MM.1S (cell line): ENCODE measurements at regions not wholly inside any gene's neighbourhood (a gene's known extent, or its start where the extent isn't known, plus 50 kb on each side); places are given as distances from the start of the nearest gene placed in this dataset.
A peak's percentile ranks its signal among the peaks of the same experiment; 100 is the strongest.

Experiments used
- DNase-seq: peaks from one replicate; pipeline ENCODE4 v3.0.0-alpha.2; 2015
- H2AFZ ChIP-seq: fragments of 300-600 bp; sonication (generic); 2 replicates; pipeline ENCODE4 v1.6.0; 2016; ENCODE audit warnings: antibody characterized with exemption, low read length
- H3F3A ChIP-seq: fragments of 300-600 bp; sonication (generic); 2 replicates; pipeline ENCODE4 v1.6.1; 2016; ENCODE audit warnings: mild to moderate bottlenecking, antibody characterized with exemption, low read length, moderate library complexity, mixed read lengths; ENCODE audit not compliant: insufficient read depth
- H3K27ac ChIP-seq: fragments of 300-600 bp; sonication (generic); 2 replicates; pipeline ENCODE4 v1.5.1; 2016; ENCODE audit warnings: mild to moderate bottlenecking, low read length
- H3K27me3 ChIP-seq: fragments of 300-600 bp; sonication (generic); replicated peaks from 2 replicates; pipeline ENCODE4 v1.6.0; 2016; ENCODE audit warnings: low read length; ENCODE audit not compliant: insufficient read depth
- H3K36me3 ChIP-seq: fragments of 300-600 bp; sonication (generic); replicated peaks from 2 replicates; pipeline ENCODE4 v1.6.1; 2016; ENCODE audit warnings: mild to moderate bottlenecking, low read length, mixed read lengths; ENCODE audit not compliant: insufficient read depth
- H3K4me1 ChIP-seq: fragments of 300-600 bp; sonication (generic); 2 replicates; pipeline ENCODE4 v1.6.1; 2016; ENCODE audit warnings: low read length, mixed read lengths
- H3K4me2 ChIP-seq: fragments of 300-600 bp; sonication (generic); 2 replicates; pipeline ENCODE4 v1.6.0; 2016; ENCODE audit warnings: low read depth, low read length
- H3K4me3 ChIP-seq: fragments of 300-600 bp; sonication (generic); 2 replicates; pipeline ENCODE4 v1.5.1; 2016; ENCODE audit warnings: low read length, mixed read lengths
- H3K79me2 ChIP-seq: fragments of 300-600 bp; sonication (generic); 2 replicates; pipeline ENCODE4 v1.6.1; 2016; ENCODE audit warnings: mixed run types, low read length, mixed read lengths
- H3K9ac ChIP-seq: fragments of 300-600 bp; sonication (generic); 2 replicates; pipeline ENCODE4 v1.6.1; 2016; ENCODE audit warnings: low read length, mixed read lengths
- H3K9me2 ChIP-seq: fragments of 300-600 bp; sonication (generic); replicated peaks from 2 replicates; pipeline ENCODE4 v1.6.1; 2016; ENCODE audit warnings: mild to moderate bottlenecking, low read length, mixed read lengths; ENCODE audit not compliant: insufficient read depth
- H3K9me3 ChIP-seq: fragments of 300-600 bp; sonication (generic); replicated peaks from 2 replicates; pipeline ENCODE4 v1.6.1; 2016; ENCODE audit warnings: mild to moderate bottlenecking, low read length, mixed read lengths; ENCODE audit not compliant: insufficient read depth
- H4K20me1 ChIP-seq: fragments of 300-600 bp; sonication (generic); 2 replicates; pipeline ENCODE4 v1.6.1; 2016; ENCODE audit warnings: mild to moderate bottlenecking, low read length, moderate library complexity, mixed read lengths; ENCODE audit not compliant: insufficient read depth
- EZH2 ChIP-seq: fragments of 300-600 bp; sonication (generic); optimal IDR thresholded peaks from 2 replicates; pipeline ENCODE3; 2017; ENCODE audit warnings: low read depth, mild to moderate bottlenecking, antibody characterized with exemption, low read length, mixed read lengths
- EZH2phosphoT487 ChIP-seq: fragments of 300-600 bp; sonication (generic); IDR thresholded peaks from 2 replicates; pipeline ENCODE4 v1.6.1; 2018; ENCODE audit warnings: antibody characterized with exemption, low read length
- TF ChIP-seq, protein P1 (sequence below): fragments of 300-600 bp; sonication (generic); IDR thresholded peaks from 2 replicates; pipeline ENCODE4 v1.5.1; 2016; ENCODE audit warnings: antibody characterized with exemption, low read length, mixed read lengths

DNA sequence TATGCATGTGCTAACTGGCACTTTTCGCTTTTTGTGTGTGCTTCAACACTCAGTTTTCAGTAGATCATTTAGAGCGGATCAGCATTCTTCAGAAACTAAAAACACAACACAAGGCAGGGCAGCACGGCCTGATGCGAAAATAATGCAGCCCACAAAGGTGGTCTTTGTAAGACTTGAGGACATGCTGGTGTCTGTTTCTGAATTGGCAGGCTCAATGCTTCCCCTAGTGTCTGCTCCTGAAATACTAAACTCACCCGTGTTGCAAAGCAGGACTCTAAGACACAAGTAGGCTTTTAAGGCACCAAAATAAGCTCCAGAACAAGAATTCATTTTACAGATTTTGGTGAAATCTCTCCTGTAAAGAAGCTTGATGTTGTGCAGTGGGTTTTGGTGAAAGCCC lies 676.5 kb downstream of the TENT5A start:
- no peaks in the 10 kb centered on the region for H3K4me1 ChIP-seq
- no peaks in the 10 kb centered on the region for H3K9me3 ChIP-seq
- H3K9ac ChIP-seq = no peak overlapping the region
- no peak for TF ChIP-seq EZH2
- TF ChIP-seq, protein P1, sequence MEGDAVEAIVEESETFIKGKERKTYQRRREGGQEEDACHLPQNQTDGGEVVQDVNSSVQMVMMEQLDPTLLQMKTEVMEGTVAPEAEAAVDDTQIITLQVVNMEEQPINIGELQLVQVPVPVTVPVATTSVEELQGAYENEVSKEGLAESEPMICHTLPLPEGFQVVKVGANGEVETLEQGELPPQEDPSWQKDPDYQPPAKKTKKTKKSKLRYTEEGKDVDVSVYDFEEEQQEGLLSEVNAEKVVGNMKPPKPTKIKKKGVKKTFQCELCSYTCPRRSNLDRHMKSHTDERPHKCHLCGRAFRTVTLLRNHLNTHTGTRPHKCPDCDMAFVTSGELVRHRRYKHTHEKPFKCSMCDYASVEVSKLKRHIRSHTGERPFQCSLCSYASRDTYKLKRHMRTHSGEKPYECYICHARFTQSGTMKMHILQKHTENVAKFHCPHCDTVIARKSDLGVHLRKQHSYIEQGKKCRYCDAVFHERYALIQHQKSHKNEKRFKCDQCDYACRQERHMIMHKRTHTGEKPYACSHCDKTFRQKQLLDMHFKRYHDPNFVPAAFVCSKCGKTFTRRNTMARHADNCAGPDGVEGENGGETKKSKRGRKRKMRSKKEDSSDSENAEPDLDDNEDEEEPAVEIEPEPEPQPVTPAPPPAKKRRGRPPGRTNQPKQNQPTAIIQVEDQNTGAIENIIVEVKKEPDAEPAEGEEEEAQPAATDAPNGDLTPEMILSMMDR = peak; percentile 29; the same call in 1 of the 2 replicates
- no peak overlapping the region for H2AFZ ChIP-seq
- no peak for DNase-seq
- H3K4me2 ChIP-seq = no peak overlapping the region
- H3F3A ChIP-seq = no peaks in the 10 kb centered on the region
- no peak overlapping the region for H3K27ac ChIP-seq
- no peaks in the 10 kb centered on the region for H3K9me2 ChIP-seq
- no peaks in the 10 kb centered on the region for H3K27me3 ChIP-seq
- H3K4me3 ChIP-seq = no peak overlapping the region
- no peaks in the 10 kb centered on the region for H3K79me2 ChIP-seq
- no peaks in the 10 kb centered on the region for H4K20me1 ChIP-seq
- no peaks in the 10 kb centered on the region for H3K36me3 ChIP-seq

DNA sequence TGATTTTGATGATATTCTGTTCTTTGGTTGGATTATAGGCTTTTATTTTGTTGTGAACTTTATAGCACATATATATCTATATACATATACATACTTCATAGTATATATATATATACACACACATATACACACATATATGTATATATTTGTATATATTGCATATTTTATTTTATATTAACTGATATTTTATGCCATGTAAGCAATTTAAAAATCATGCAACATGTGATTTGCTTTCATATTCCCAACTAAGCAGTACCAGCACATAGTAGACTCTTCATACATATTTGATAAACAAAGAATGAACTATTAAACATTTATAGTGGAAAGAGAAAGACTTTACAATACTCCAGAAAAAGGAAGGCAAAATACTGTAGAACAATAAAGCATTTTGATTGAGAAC lies 679.2 kb downstream of the TENT5A start:
- Histone ChIP-seq H3K9me3 (no peaks in the 10 kb centered on the region), H3K79me2 (no peaks in the 10 kb centered on the region), H4K20me1 (no peaks in the 10 kb centered on the region), H3K27me3 (no peaks in the 10 kb centered on the region), H3K27ac (no peak overlapping the region), H3K9ac (no peak overlapping the region), H3K4me1 (no peaks in the 10 kb centered on the region), H3K4me3 (no peak overlapping the region), H3K4me2 (no peak overlapping the region), H3F3A (no peaks in the 10 kb centered on the region), H2AFZ (no peak overlapping the region), H3K36me3 (no peaks in the 10 kb centered on the region), H3K9me2 (no peaks in the 10 kb centered on the region)
- TF ChIP-seq EZH2phosphoT487 (no peak), EZH2 (no peak)
- TF ChIP-seq, protein P1 = no peak
- no peak for DNase-seq

DNA sequence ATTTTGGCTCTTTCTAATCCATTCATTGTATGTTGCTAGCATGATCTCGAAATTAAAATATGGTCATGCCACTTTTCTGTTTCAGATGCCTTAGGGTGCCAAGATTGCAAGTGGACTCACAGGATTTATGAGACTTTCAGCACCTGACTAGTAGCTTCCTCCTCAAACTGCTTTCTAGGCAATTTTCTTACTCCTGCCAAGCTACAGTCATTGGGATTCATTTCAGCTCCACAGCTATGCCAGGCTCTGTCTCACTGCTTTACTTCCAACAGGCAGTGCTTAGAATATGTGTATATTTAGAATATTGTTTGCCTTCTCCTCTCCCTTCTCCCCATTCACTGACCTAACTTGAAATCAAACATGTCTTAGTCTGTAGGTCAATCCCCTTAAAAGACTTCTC lies 681.4 kb downstream of the TENT5A start:
- H3K79me2 ChIP-seq = no peaks in the 10 kb centered on the region

More for the DNA sequence above, 681.4 kb downstream of the TENT5A start:
- H3K9me2 ChIP-seq = no peaks in the 10 kb centered on the region
- TF ChIP-seq EZH2 = no peak
- TF ChIP-seq, protein P1 = no peak
- TF ChIP-seq EZH2phosphoT487 = no peak
- no peak overlapping the region for H3K27ac ChIP-seq
- no peaks in the 10 kb centered on the region for H3K9me3 ChIP-seq
- H3K36me3 ChIP-seq = no peaks in the 10 kb centered on the region
- no peaks in the 10 kb centered on the region for H3K27me3 ChIP-seq
- no peak for DNase-seq
- H3K4me3 ChIP-seq = no peak overlapping the region
- no peaks in the 10 kb centered on the region for H3K4me1 ChIP-seq
- H4K20me1 ChIP-seq = no peaks in the 10 kb centered on the region
- H2AFZ ChIP-seq = no peak overlapping the region
- no peaks in the 10 kb centered on the region for H3F3A ChIP-seq
- H3K4me2 ChIP-seq = no peak overlapping the region
- no peak overlapping the region for H3K9ac ChIP-seq
